IMR-90 (cell line): ENCODE measurements at regions not wholly inside any gene's neighbourhood (a gene's known extent, or its start where the extent isn't known, plus 50 kb on each side); places are given as distances from the start of the nearest gene placed in this dataset.

Experiments used
- ATAC-seq: fragments of 200-7000 bp; cut with Tn5 transposase; 2 replicates; pipeline ENCODE4 v1.9.1; 2020; ENCODE audit warnings: low read depth, mild to moderate bottlenecking, moderate library complexity
- BruUV-seq: library from RNA; stranded (reverse); fragments of 400-500 nt; replicated peaks from 2 replicates; lab custom pipeline; 2021; lab: Mats Ljungman, UMichigan
- CTCF ChIA-PET: fragments of 300-600 bp; formaldehyde crosslinking; extraction: SDS; loops from one replicate; lab custom pipeline; 2021; ENCODE audit warnings: antibody characterized with exemption; lab: Yijun Ruan, JAX
- POLR2A ChIA-PET: fragments of 300-600 bp; sonication (Branson Sonifier 250); formaldehyde crosslinking; loops from one replicate; lab custom pipeline; 2022; ENCODE audit warnings: antibody characterized with exemption; ENCODE audit not compliant: unreplicated experiment; lab: Charles Lee
- DNase-seq: peaks from one replicate; pipeline ENCODE4 v3.0.0; 2013
- H2AFZ ChIP-seq: replicated peaks from 2 replicates; pipeline ENCODE3; 2013; ENCODE audit warnings: low read length, mild to moderate bottlenecking; ENCODE audit not compliant: poor library complexity
- H2AK5ac ChIP-seq: 2 replicates; pipeline ENCODE4 v1.6.1; 2013; ENCODE audit warnings: low read depth, low read length, inconsistent platforms
- H2AK9ac ChIP-seq: replicated peaks from 2 replicates; pipeline ENCODE3; 2013; ENCODE audit warnings: mild to moderate bottlenecking, low read depth, low read length, moderate library complexity; ENCODE audit not compliant: poor library complexity
- H2BK120ac ChIP-seq: 2 replicates; pipeline ENCODE4 v1.6.1; 2013; ENCODE audit warnings: low read depth, low read length, inconsistent platforms
- H2BK15ac ChIP-seq: 3 replicates; pipeline ENCODE4 v1.6.1; 2013; ENCODE audit warnings: low read depth, low read length, inconsistent platforms
- H2BK20ac ChIP-seq: 2 replicates; pipeline ENCODE4 v1.6.1; 2013; ENCODE audit warnings: low read depth, mild to moderate bottlenecking, inconsistent platforms, low read length, moderate library complexity
- H2BK5ac ChIP-seq: 2 replicates; pipeline ENCODE4 v1.6.1; 2013; ENCODE audit warnings: mild to moderate bottlenecking, low read depth, low read length, inconsistent platforms; ENCODE audit not compliant: poor library complexity, severe bottlenecking
- H3K14ac ChIP-seq: replicated peaks from 2 replicates; pipeline ENCODE4 v1.6.1; 2013; ENCODE audit warnings: low read depth, low read length, inconsistent platforms
- H3K18ac ChIP-seq: 2 replicates; pipeline ENCODE4 v1.6.1; 2013; ENCODE audit warnings: low read depth, low read length, control low read depth
- H3K23ac ChIP-seq: 2 replicates; pipeline ENCODE4 v1.6.1; 2013; ENCODE audit warnings: low read depth, low read length, inconsistent platforms
- H3K27ac ChIP-seq: 2 replicates; pipeline ENCODE4 v1.5.1; 2013; ENCODE audit warnings: mild to moderate bottlenecking, control low read depth, low read length; ENCODE audit not compliant: insufficient read depth
- H3K27me3 ChIP-seq: 2 replicates; pipeline ENCODE4 v1.6.1; 2013; ENCODE audit warnings: low read length; ENCODE audit not compliant: control insufficient read depth, insufficient read depth
- H3K36me3 ChIP-seq: 2 replicates; pipeline ENCODE4 v1.6.1; 2013; ENCODE audit warnings: low read length, mixed read lengths; ENCODE audit not compliant: control insufficient read depth, insufficient read depth
- H3K4ac ChIP-seq: 2 replicates; pipeline ENCODE4 v1.6.1; 2013; ENCODE audit warnings: low read depth, low read length, inconsistent platforms
- H3K4me1 ChIP-seq: 2 replicates; pipeline ENCODE4 v1.6.1; 2013; ENCODE audit warnings: low read length, mixed read lengths; ENCODE audit not compliant: control insufficient read depth, insufficient read depth
- H3K4me2 ChIP-seq: 2 replicates; pipeline ENCODE4 v1.6.1; 2013; ENCODE audit warnings: low read depth, mild to moderate bottlenecking, control low read depth, low read length, moderate library complexity
- H3K4me3 ChIP-seq: 2 replicates; pipeline ENCODE4 v1.5.1; 2013; ENCODE audit warnings: low read depth, mild to moderate bottlenecking, control low read depth, low read length, moderate library complexity; ENCODE audit not compliant: insufficient read depth
- H3K56ac ChIP-seq: 2 replicates; pipeline ENCODE4 v1.6.1; 2013; ENCODE audit warnings: low read length, inconsistent platforms; ENCODE audit not compliant: insufficient read depth; ENCODE audit errors: extremely low read depth
- H3K79me1 ChIP-seq, 2 experiments: 2 replicates each; pipeline ENCODE4 v1.6.1; 2013; ENCODE audit warnings: low read length in 2 of 2, inconsistent platforms in 1 of 2, low read depth in 1 of 2
- H3K9ac ChIP-seq: 2 replicates; pipeline ENCODE4 v1.6.1; 2013; ENCODE audit warnings: low read depth, low read length, control low read depth
- H3K9me1 ChIP-seq: 2 replicates; pipeline ENCODE4 v1.6.1; 2013; ENCODE audit warnings: low read length, inconsistent platforms; ENCODE audit not compliant: insufficient read depth
- H3K9me3 ChIP-seq: 2 replicates; pipeline ENCODE4 v1.6.1; 2013; ENCODE audit warnings: low read length; ENCODE audit not compliant: control insufficient read depth, insufficient read depth
- H4K20me1 ChIP-seq: 2 replicates; pipeline ENCODE4 v1.6.1; 2013; ENCODE audit warnings: low read length, inconsistent platforms; ENCODE audit not compliant: insufficient read depth
- H4K5ac ChIP-seq: 2 replicates; pipeline ENCODE4 v1.6.1; 2013; ENCODE audit warnings: mild to moderate bottlenecking, low read depth, low read length, control low read depth
- H4K8ac ChIP-seq, 2 experiments: 2 replicates each; pipeline ENCODE4 v1.6.1; 2013; ENCODE audit warnings: low read depth in 2 of 2, low read length in 2 of 2, control low read depth in 1 of 2, inconsistent platforms in 1 of 2
- H4K91ac ChIP-seq: 2 replicates; pipeline ENCODE4 v1.6.1; 2013; ENCODE audit warnings: low read depth, low read length, inconsistent platforms; ENCODE audit not compliant: insufficient read depth
- CEBPB ChIP-seq: IDR thresholded peaks from 2 replicates; pipeline ENCODE4 v1.6.1; 2012; ENCODE audit warnings: low read depth, low read length, improper control_type of control experiment
- CTCF ChIP-seq: conservative IDR thresholded peaks from 2 replicates; pipeline ENCODE4 v1.5.1; 2012; ENCODE audit warnings: mild to moderate bottlenecking, low read depth, low read length, improper control_type of control experiment
- ELK1 ChIP-seq: fragments of 150-350 bp; IDR thresholded peaks from 2 replicates; pipeline ENCODE4 v1.6.1; 2016; ENCODE audit warnings: low read depth, mild to moderate bottlenecking, low read length, moderate library complexity, borderline replicate concordance
- FOS ChIP-seq: fragments of 150-350 bp; IDR thresholded peaks from 2 replicates; pipeline ENCODE4 v1.6.1; 2016; ENCODE audit warnings: low read depth, low read length
- POLR2A ChIP-seq: IDR thresholded peaks from 2 replicates; pipeline ENCODE4 v1.6.1; 2012; ENCODE audit warnings: mild to moderate bottlenecking, low read depth, low read length
- RAD21 ChIP-seq: IDR thresholded peaks from 2 replicates; pipeline ENCODE4 v1.6.1; 2012; ENCODE audit warnings: low read length, improper control_type of control experiment
- RFX5 ChIP-seq: IDR thresholded peaks from 2 replicates; pipeline ENCODE4 v1.8.0; 2012; ENCODE audit warnings: low read depth, mild to moderate bottlenecking, low read length, moderate library complexity
- SMC3 ChIP-seq: fragments of 150-350 bp; IDR thresholded peaks from 2 replicates; pipeline ENCODE4 v1.6.1; 2016; ENCODE audit warnings: low read depth, mild to moderate bottlenecking, antibody characterized with exemption, low read length, moderate library complexity
- USF2 ChIP-seq: fragments of 150-350 bp; IDR thresholded peaks from 2 replicates; pipeline ENCODE4 v1.6.1; 2017; ENCODE audit warnings: mild to moderate bottlenecking, antibody characterized with exemption, low read length, low read depth
- WGBS, 2 experiments: methylation state at CpG; one replicate each; pipeline versions ENCODE4 v1.1.5 to v1.1.7; 2013; ENCODE audit warnings: missing lambda C conversion rate in 2 of 2; ENCODE audit not compliant: insufficient read length in 1 of 2; ENCODE audit errors: extremely low coverage in 2 of 2; 5-methylcytosine and 5-hydroxymethylcytosine counted together
- dilution Hi-C: fragments of 300-500 bp; cut with HindIII; formaldehyde crosslinking; loops from one replicate; pipeline ENCODE4 v1.14.3; 2018; ENCODE audit warnings: low sequenced_read_pairs; ENCODE audit not compliant: unreplicated experiment
- in situ Hi-C: fragments of 300-500 bp; cut with MboI; formaldehyde crosslinking; loops from 3 replicates; pipeline ENCODE4 v1.14.3; 2019; ENCODE audit warnings: low sequenced_read_pairs, inconsistent platforms, mixed read lengths
- intact Hi-C: fragments of 100-400 bp; cut with micrococcal nuclease; formaldehyde crosslinking; loops from 2 replicates; pipeline ENCODE4 v1.10.0; 2022

- peak overlapping the region; percentile 70; the same call in 1 of the 2 replicates for H3K18ac ChIP-seq
- H3K36me3 ChIP-seq = no peaks in the 10 kb centered on the region
- H2BK120ac ChIP-seq = peak overlapping the region; percentile 15
- BruUV-seq = no TSS peak
- H2BK5ac ChIP-seq = no peak overlapping the region
- peak overlapping the region; percentile 48; the same call in 1 of the 2 replicates for H2BK20ac ChIP-seq
- peak overlapping the region; percentile 2; the same call in 1 of the 2 replicates for H3K4ac ChIP-seq
- H4K20me1 ChIP-seq = no peaks in the 10 kb centered on the region
- H3K9me1 ChIP-seq = peaks cover 11% of the 10 kb centered on the region
- WGBS, 2 experiments = no CpG with 5 or more reads among the region's 2 CpGs
- DNase-seq (no peak), ATAC-seq (no peak)
- H2BK15ac ChIP-seq = peak overlapping the region; percentile 57; the same call in 1 of the 3 replicates
- no peak overlapping the region for H3K4me3 ChIP-seq
- TF ChIP-seq RFX5 = no peak
- TF ChIP-seq CEBPB = no peak
- no peak for TF ChIP-seq SMC3
- TF ChIP-seq CTCF = no peak
- TF ChIP-seq USF2 = no peak
- no peak for TF ChIP-seq FOS
- no peak for TF ChIP-seq ELK1
- no peak for TF ChIP-seq RAD21
- no peak for TF ChIP-seq POLR2A
- H3K14ac ChIP-seq = peak overlapping the region; percentile 61
- peaks cover 11% of the 10 kb centered on the region for H3K4me1 ChIP-seq
- no peaks in the 10 kb centered on the region for H3K79me1 ChIP-seq
- intact Hi-C loops = no loop called here
- H4K8ac ChIP-seq = peak overlapping the region in 1 of 2 experiments; percentile 6; a peak in 2 of 4 replicates
- peak overlapping the region; percentile 0; the same call in 1 of the 2 replicates for H3K23ac ChIP-seq
- H3K9me3 ChIP-seq = no peaks in the 10 kb centered on the region
- H2AFZ ChIP-seq = no peak overlapping the region
- no peak overlapping the region for H3K56ac ChIP-seq
- no peaks in the 10 kb centered on the region for H3K27me3 ChIP-seq
- no peak overlapping the region for H3K4me2 ChIP-seq
- CTCF ChIA-PET = interaction anchor here (0.7 kb wide), 1 partner anchor 1951 kb away, joined by 7 read pairs; no protein-coding TSS in a partner anchor
- in situ Hi-C loops = no loop called here
- H4K91ac ChIP-seq = no peak overlapping the region
- H2AK9ac ChIP-seq = no peak overlapping the region
- no peak overlapping the region for H3K27ac ChIP-seq
- dilution Hi-C loops = no loop called here
- POLR2A ChIA-PET = no interaction called here
- no peak overlapping the region for H3K9ac ChIP-seq
- H4K5ac ChIP-seq = peak overlapping the region; percentile 74; the same call in 1 of the 2 replicates
- H2AK5ac ChIP-seq = peak overlapping the region; percentile 23; the same call in 1 of the 2 replicates
Observed at GRCh38 chr1:59125154-59125553, 171.7 kb upstream of the FGGY start.
